Raji (cell line): ENCODE measurements at regions not wholly inside any gene's neighbourhood (a gene's known extent, or its start where the extent isn't known, plus 50 kb on each side); places are given as distances from the start of the nearest gene placed in this dataset.

Experiments used
- POLR2A ChIP-seq: IDR thresholded peaks from 2 replicates; pipeline ENCODE4 v1.6.1; 2011; ENCODE audit warnings: low read depth, low read length, control low read depth; ENCODE audit not compliant: insufficient read depth

- no peak for TF ChIP-seq POLR2A
These were observed 159.4 kb downstream of the PIK3R1 start for GRCh38 chr5:68374796-68375518.

GRCh38 chr5:68375540-68375939 is 160.0 kb downstream of the PIK3R1 start:
- no peak for TF ChIP-seq POLR2A

GRCh38 chr5:68376935-68377334 is 161.4 kb downstream of the PIK3R1 start:
- TF ChIP-seq POLR2A = no peak

- TF ChIP-seq POLR2A = no peak
These were observed 162.2 kb downstream of the PIK3R1 start for GRCh38 chr5:68377733-68378132.

GRCh38 chr5:68378204-68378820 is 162.8 kb downstream of the PIK3R1 start:
- TF ChIP-seq POLR2A = no peak

- no peak for TF ChIP-seq POLR2A
These were observed 163.9 kb downstream of the PIK3R1 start for GRCh38 chr5:68379275-68380036.

- no peak for TF ChIP-seq POLR2A
These were observed 164.5 kb downstream of the PIK3R1 start for GRCh38 chr5:68380078-68380477.

GRCh38 chr5:68381060-68381459 is 165.5 kb downstream of the PIK3R1 start:
- no peak for TF ChIP-seq POLR2A

- TF ChIP-seq POLR2A = no peak
These were observed 166.4 kb downstream of the PIK3R1 start for GRCh38 chr5:68381909-68382308.

- no peak for TF ChIP-seq POLR2A
These were observed 167.1 kb downstream of the PIK3R1 start for GRCh38 chr5:68382640-68383039.

GRCh38 chr5:68383888-68384310 is 168.3 kb downstream of the PIK3R1 start:
- no peak for TF ChIP-seq POLR2A

- TF ChIP-seq POLR2A = no peak
These were observed 169.5 kb downstream of the PIK3R1 start for GRCh38 chr5:68384936-68385594.

- no peak for TF ChIP-seq POLR2A
These were observed 170.4 kb downstream of the PIK3R1 start for GRCh38 chr5:68385936-68386335.

GRCh38 chr5:68387074-68387796 is 171.7 kb downstream of the PIK3R1 start:
- no peak for TF ChIP-seq POLR2A

- no peak for TF ChIP-seq POLR2A
These were observed 174.1 kb downstream of the PIK3R1 start for GRCh38 chr5:68389618-68390017.
